HEK293T (cell line): ENCODE measurements at regions not wholly inside any gene's neighbourhood (a gene's known extent, or its start where the extent isn't known, plus 50 kb on each side); places are given as distances from the start of the nearest gene placed in this dataset.

Experiments
- BHLHE40 ChIP-seq: fragments of 450-650 bp; IDR thresholded peaks from 2 replicates; pipeline ENCODE4 v1.6.1; 2016; ENCODE audit warnings: mild to moderate bottlenecking, moderate library complexity, borderline replicate concordance
- ELF4 ChIP-seq: fragments of 450-650 bp; IDR thresholded peaks from 2 replicates; pipeline ENCODE4 v1.6.1; 2017; ENCODE audit warnings: antibody characterized with exemption
- NFRKB ChIP-seq: fragments of 450-650 bp; IDR thresholded peaks from 2 replicates; pipeline ENCODE4 v1.6.1; 2016; ENCODE audit warnings: mild to moderate bottlenecking, moderate library complexity
- SP1 ChIP-seq: fragments of 450-650 bp; IDR thresholded peaks from 2 replicates; pipeline ENCODE4 v1.6.1; 2017

DNA sequence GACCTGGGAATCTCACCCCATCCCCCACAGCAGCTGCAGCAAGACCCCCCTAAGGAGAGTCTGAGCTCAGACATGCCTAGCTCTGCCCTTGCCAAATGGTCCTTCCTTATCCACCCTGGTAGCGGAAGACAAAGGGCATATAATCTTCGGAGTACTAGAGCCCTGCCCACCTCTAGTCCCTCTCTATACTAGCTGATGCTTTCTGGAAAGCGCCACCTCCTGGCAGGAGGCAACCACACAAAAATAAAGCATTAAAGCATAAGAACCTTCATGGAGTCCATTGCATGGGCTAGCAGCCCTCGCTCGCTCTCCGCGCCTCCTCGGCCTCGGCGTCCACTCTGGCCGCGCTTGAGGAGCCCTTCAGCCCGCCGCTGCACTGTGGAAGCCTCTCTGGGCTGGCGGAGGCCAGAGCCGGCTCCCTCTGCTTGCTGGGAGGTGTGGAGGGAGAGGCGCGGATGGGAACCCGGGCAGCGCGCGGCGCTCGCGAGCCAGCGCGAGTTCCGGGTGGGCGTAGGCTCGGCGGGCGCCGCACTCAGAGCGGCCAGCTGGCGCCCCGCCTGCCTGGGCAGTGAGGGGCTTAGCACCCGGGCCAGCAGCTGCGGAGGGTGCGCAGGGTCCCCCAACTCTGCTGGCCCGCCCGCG, 941.2 kb downstream of the SUCLG1 start:
- no peak for TF ChIP-seq BHLHE40
- no peak for TF ChIP-seq ELF4
- no peak for TF ChIP-seq SP1
- no peak for TF ChIP-seq NFRKB
